Gastrocnemius medialis (tissue), 4 donors: ENCODE measurements at regions not wholly inside any gene's neighbourhood (a gene's known extent, or its start where the extent isn't known, plus 50 kb on each side); places are given as distances from the start of the nearest gene placed in this dataset.

Experiments
- CTCF ChIP-seq, 5 experiments: fragments of 450-650 bp in 3 of 5; fragments of 200-600 bp in 2 of 5; sonication (generic) in 2 of 5; IDR thresholded peaks in 4 of 5; conservative IDR thresholded peaks in 1 of 5; 1 replicate in 4 of 5; 2 replicates in 1 of 5; pipeline ENCODE4 v1.5.1; 2016 to 2019; ENCODE audit warnings: antibody characterized with exemption in 5 of 5, mild to moderate bottlenecking in 3 of 5, moderate library complexity in 3 of 5
- POLR2A ChIP-seq, 2 donors: fragments of 450-650 bp; IDR thresholded peaks; one replicate each; pipeline ENCODE4 v1.6.1; 2017; ENCODE audit warnings: antibody characterized with exemption in 2 of 2, mild to moderate bottlenecking in 2 of 2, moderate library complexity in 2 of 2

GRCh38 chr4:138627096-138627495 lies 384.9 kb upstream of the SLC7A11 start:
- TF ChIP-seq CTCF (IDR thresholded peaks at IDR 0.05 in 4 of 5, conservative IDR thresholded peaks at IDR 0.05 in 1 of 5): no peak
- no peak for TF ChIP-seq POLR2A (IDR thresholded peaks at IDR 0.05)
